Thoracic aorta (tissue), 2 donors: ENCODE measurements at regions not wholly inside any gene's neighbourhood (a gene's known extent, or its start where the extent isn't known, plus 50 kb on each side); places are given as distances from the start of the nearest gene placed in this dataset.
A peak's percentile ranks its signal among the peaks of the same experiment; 100 is the strongest.

Source experiments
- ATAC-seq: fragments of 150-250 bp; one replicate; pipeline ENCODE4 v1.8.0; 2017; ENCODE audit warnings: low read depth; ENCODE audit not compliant: insufficient number of reproducible peaks, low FRiP score
- DNase-seq: peaks from one replicate; pipeline ENCODE4 v3.0.0-alpha.2; 2020; ENCODE audit warnings: low spot score
- H3K27ac ChIP-seq, 2 donors: fragments of 200-600 bp; sonication (generic); 1 replicate in 1 of 2; 2 replicates in 1 of 2; pipeline ENCODE4 v1.5.1; 2016; ENCODE audit warnings: mild to moderate bottlenecking in 2 of 2, moderate library complexity in 2 of 2
- H3K27me3 ChIP-seq: fragments of 200-600 bp; sonication (generic); replicated peaks from 2 replicates; pipeline ENCODE4 v1.6.0; 2016; ENCODE audit warnings: mild to moderate bottlenecking; ENCODE audit not compliant: insufficient read depth
- H3K36me3 ChIP-seq: fragments of 200-600 bp; sonication (generic); one replicate; pipeline ENCODE4 v1.5.1; 2016
- H3K4me1 ChIP-seq, 2 donors: fragments of 200-600 bp; sonication (generic); 1 replicate in 1 of 2; 2 replicates in 1 of 2; pipeline versions ENCODE4 v1.5.1 to v1.6.0; 2016; ENCODE audit warnings: low read depth in 2 of 2, mild to moderate bottlenecking in 1 of 2; ENCODE audit not compliant: control insufficient read depth in 1 of 2
- H3K4me3 ChIP-seq: fragments of 200-600 bp; sonication (generic); 2 replicates; pipeline ENCODE4 v1.5.1; 2016; ENCODE audit warnings: mild to moderate bottlenecking
- H3K9me3 ChIP-seq: fragments of 200-600 bp; sonication (generic); 2 replicates; pipeline ENCODE4 v1.5.1; 2016
- TF ChIP-seq, protein P1 (sequence below): fragments of 200-600 bp; sonication (generic); IDR thresholded peaks from one replicate; pipeline ENCODE4 v1.5.1; 2019; ENCODE audit warnings: antibody characterized with exemption

GRCh38 chr7:31192986-31193385 lies 140.9 kb downstream of the ADCYAP1R1 start:
- Histone ChIP-seq H3K27me3 (no peaks in the 10 kb centered on the region), H3K9me3 (no peaks in the 10 kb centered on the region), H3K4me3 (peak overlapping the region; percentile 9), H3K36me3 (no peaks in the 10 kb centered on the region), H3K27ac (no peak overlapping the region), H3K4me1 (no peaks in the 10 kb centered on the region)
- TF ChIP-seq, protein P1, sequence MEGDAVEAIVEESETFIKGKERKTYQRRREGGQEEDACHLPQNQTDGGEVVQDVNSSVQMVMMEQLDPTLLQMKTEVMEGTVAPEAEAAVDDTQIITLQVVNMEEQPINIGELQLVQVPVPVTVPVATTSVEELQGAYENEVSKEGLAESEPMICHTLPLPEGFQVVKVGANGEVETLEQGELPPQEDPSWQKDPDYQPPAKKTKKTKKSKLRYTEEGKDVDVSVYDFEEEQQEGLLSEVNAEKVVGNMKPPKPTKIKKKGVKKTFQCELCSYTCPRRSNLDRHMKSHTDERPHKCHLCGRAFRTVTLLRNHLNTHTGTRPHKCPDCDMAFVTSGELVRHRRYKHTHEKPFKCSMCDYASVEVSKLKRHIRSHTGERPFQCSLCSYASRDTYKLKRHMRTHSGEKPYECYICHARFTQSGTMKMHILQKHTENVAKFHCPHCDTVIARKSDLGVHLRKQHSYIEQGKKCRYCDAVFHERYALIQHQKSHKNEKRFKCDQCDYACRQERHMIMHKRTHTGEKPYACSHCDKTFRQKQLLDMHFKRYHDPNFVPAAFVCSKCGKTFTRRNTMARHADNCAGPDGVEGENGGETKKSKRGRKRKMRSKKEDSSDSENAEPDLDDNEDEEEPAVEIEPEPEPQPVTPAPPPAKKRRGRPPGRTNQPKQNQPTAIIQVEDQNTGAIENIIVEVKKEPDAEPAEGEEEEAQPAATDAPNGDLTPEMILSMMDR = peak; percentile 42
- ATAC-seq (no peak), DNase-seq (no peak)

DNA sequence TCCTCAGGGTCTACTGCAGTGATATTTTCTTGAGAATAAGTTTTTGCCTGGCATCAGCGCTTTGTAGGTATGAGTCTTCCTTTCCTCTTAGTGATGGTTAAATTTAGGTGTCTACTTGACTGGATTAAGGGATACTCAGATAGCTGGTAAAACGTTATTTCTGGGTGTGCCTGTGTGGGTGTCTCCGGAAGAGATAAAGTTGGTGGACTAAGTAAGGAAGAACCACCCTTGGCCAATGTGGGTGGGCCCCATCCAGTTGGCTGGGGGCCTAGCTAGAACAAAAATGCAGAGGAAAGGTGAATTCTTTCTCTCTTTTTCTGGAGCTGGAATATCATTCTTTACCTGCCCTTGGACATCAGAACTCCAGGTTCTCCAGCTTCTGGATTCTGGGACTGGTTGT lies 138.8 kb downstream of the ADCYAP1R1 start:
- Histone ChIP-seq H3K36me3 (no peaks in the 10 kb centered on the region), H3K4me1 (no peaks in the 10 kb centered on the region), H3K4me3 (no peak overlapping the region), H3K27me3 (no peaks in the 10 kb centered on the region), H3K9me3 (no peaks in the 10 kb centered on the region), H3K27ac (no peak overlapping the region)
- DNase-seq (no peak), ATAC-seq (no peak)
- TF ChIP-seq, protein P1 = no peak

GRCh38 chr7:31186202-31186601 lies 134.1 kb downstream of the ADCYAP1R1 start:
- no peaks in the 10 kb centered on the region for H3K27me3 ChIP-seq
- no peaks in the 10 kb centered on the region for H3K9me3 ChIP-seq
- no peak for ATAC-seq
- TF ChIP-seq, protein P1 = no peak
- no peaks in the 10 kb centered on the region for H3K4me1 ChIP-seq
- DNase-seq = no peak
- H3K36me3 ChIP-seq = no peaks in the 10 kb centered on the region
- no peak overlapping the region for H3K27ac ChIP-seq
- no peak overlapping the region for H3K4me3 ChIP-seq

DNA sequence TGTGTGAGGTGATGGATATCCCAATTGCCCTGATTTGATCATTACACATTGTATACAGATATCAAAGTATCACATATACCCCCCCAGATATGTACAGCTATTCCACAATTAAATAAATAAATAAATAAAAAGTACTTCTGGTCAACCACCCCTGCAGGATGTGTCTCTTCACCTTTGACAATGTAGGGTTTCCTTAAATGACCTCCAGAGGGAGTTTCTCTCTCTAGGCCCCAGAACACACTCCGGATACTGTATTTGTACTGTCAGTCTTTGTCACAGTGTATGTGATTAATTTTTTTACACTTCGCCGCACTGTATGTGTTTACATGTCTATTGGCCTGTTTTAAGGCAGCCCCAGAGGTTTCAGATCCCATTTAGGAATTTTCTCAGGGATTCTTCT lies 123.6 kb downstream of the ADCYAP1R1 start:
- no peaks in the 10 kb centered on the region for H3K9me3 ChIP-seq
- no peaks in the 10 kb centered on the region for H3K27me3 ChIP-seq
- TF ChIP-seq, protein P1 = no peak
- ATAC-seq = no peak
- no peaks in the 10 kb centered on the region for H3K4me1 ChIP-seq
- no peak for DNase-seq
- no peaks in the 10 kb centered on the region for H3K36me3 ChIP-seq
- no peak overlapping the region for H3K27ac ChIP-seq
- H3K4me3 ChIP-seq = no peak overlapping the region

DNA sequence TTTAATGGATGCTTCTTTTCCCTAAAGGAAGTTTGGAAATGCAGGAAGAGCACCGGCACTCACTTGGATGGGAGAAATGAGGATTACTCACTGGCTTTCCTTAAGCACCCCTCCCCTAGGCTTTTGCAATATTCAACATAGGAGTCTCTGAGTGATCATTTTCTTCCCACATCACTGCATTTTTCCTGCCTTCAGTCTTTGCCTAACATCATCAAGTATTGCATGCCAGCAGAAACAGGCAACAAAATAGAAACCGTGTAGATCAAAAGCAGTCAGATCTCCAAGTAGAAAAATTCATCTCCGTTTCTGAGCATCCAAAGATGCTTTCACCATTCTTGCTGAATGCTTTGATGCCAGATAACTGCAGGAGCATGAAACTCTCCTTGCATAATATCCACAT lies 119.9 kb downstream of the ADCYAP1R1 start:
- Histone ChIP-seq H3K4me1 (no peaks in the 10 kb centered on the region), H3K27ac (no peak overlapping the region), H3K36me3 (no peaks in the 10 kb centered on the region), H3K27me3 (no peaks in the 10 kb centered on the region), H3K9me3 (no peaks in the 10 kb centered on the region), H3K4me3 (no peak overlapping the region)
- ATAC-seq (no peak), DNase-seq (no peak)
- TF ChIP-seq, protein P1 = no peak
